Activated T-helper 2 cell treated with anti-CD3 and anti-CD28 coated beads, Interferon-gamma antibody, Interleukin-2, Interleukin-4, amounts not matched to agents 10 μg/mL and 5 μg/mL and 100 μg/mL, durations not matched to agents 14 hours and 24 hours and 36 hours (primary cell): ENCODE measurements at regions not wholly inside any gene's neighbourhood (a gene's known extent, or its start where the extent isn't known, plus 50 kb on each side); places are given as distances from the start of the nearest gene placed in this dataset.

Experiments
- DNase-seq: peaks from one replicate; pipeline ENCODE4 v3.0.0; 2021; ENCODE audit warnings: low spot score
- H3K27ac Mint-ChIP-seq: one replicate; pipeline ENCODE4 v1.8.0; 2021; ENCODE audit warnings: mixed read lengths
- H3K27me3 Mint-ChIP-seq: one replicate; pipeline ENCODE4 v1.8.0; 2021; ENCODE audit warnings: low read depth, mixed read lengths
- H3K36me3 Mint-ChIP-seq: one replicate; pipeline ENCODE4 v1.8.0; 2021; ENCODE audit warnings: low read depth, mixed read lengths
- H3K4me1 Mint-ChIP-seq: one replicate; pipeline ENCODE4 v1.8.0; 2021; ENCODE audit warnings: low read depth, mixed read lengths
- H3K4me3 Mint-ChIP-seq: one replicate; pipeline ENCODE4 v1.8.0; 2021; ENCODE audit warnings: low read depth, mild to moderate bottlenecking, moderate library complexity, mixed read lengths
- H3K9me3 Mint-ChIP-seq: one replicate; pipeline ENCODE4 v1.8.0; 2021; ENCODE audit warnings: mixed read lengths
- intact Hi-C: fragments of 100-400 bp; cut with micrococcal nuclease; formaldehyde crosslinking; loops from one replicate; pipeline ENCODE4 v1.15.1; 2023

DNA sequence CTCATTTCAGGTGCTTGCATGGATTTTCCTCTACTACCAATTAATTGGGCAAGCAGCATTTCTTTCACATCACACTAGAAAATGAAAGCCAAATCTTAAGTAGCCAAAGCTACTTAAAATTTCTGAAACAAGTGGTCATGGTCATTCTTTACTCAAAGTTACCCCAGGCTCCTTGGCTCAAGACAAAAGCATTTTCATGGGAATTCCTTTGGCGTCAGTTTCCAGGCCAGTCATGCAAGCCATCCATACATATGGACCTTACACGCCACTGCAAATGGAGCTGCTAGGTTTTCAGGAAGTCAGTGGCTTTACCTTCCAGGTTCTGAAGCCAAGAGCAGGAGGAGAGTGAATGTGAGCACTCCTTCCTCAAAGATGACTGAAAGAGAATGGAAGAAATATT, 83.7 kb upstream of the IL12A start:
- H3K36me3 Mint-ChIP-seq = no peaks in the 10 kb centered on the region
- peaks cover 48% of the 10 kb centered on the region for H3K27me3 Mint-ChIP-seq
- no peak for DNase-seq
- no peak overlapping the region for H3K4me3 Mint-ChIP-seq
- peaks cover 2% of the 10 kb centered on the region for H3K4me1 Mint-ChIP-seq
- H3K9me3 Mint-ChIP-seq = peaks cover 3% of the 10 kb centered on the region
- intact Hi-C loops = no loop called here
- no peak overlapping the region for H3K27ac Mint-ChIP-seq

GRCh38 chr3:159907828-159908227, 80.8 kb upstream of the IL12A start:
- Mint-ChIP-seq H3K36me3 (no peaks in the 10 kb centered on the region), H3K27me3 (peaks cover 29% of the 10 kb centered on the region), H3K9me3 (peaks cover 3% of the 10 kb centered on the region), H3K27ac (no peak overlapping the region), H3K4me1 (peaks cover 12% of the 10 kb centered on the region), H3K4me3 (no peak overlapping the region)
- intact Hi-C loops = no loop called here
- no peak for DNase-seq

DNA sequence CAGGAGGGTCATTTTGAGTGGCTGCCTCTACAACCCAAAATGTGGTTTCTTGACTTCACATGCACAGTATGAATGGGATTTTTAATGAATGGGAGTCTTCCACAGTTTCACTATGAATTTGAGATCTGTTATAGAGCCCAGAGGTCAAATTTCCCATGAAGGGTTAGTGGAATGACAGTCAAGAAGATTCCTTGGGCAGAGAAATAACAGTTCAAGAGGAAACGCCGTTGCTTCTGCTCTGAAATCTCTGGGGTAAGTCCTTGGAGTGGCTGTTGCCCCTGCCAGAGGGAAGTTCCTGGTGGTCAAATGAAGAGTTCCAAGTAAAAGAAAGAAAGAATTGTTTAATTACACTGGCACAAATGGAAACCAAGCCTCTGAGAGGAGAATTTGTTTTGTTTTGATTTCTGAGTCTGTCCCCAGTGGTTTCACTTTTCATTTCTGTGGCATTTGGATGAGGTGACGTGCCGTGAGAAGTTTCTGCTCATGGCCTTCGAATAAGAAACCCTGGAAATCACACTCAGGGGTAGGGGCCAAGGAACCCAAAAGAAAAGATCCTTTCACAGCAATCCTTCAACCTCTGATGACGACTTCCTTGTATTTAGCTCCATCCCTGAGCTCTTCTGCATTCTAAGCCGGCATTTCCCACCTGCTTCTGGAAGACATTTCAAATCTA, 77.5 kb upstream of the IL12A start:
- DNase-seq = no peak
- Mint-ChIP-seq H3K4me1 (peaks cover 12% of the 10 kb centered on the region), H3K9me3 (peaks cover 3% of the 10 kb centered on the region), H3K4me3 (peak overlapping the region; percentile 2), H3K36me3 (no peaks in the 10 kb centered on the region), H3K27me3 (peaks cover 16% of the 10 kb centered on the region), H3K27ac (no peak overlapping the region)
- intact Hi-C loops = no loop called here

DNA sequence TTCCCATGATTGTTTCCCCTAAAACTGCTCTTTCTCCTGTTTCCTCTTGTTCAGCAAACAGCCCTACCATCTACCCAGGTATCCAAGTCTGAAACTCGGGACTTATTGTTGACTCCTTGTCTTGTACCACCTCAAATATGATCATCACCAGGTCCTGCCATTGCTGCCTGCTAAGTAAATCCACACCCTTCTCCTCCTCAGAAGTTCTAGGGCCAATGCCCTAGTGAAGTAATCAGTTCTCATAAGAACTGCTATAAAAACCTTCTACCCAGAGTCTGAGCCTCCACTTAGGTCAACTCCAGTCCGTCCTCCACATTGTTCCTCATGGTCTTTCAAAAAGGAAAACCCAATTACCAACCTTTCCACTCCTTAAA, 77.0 kb upstream of the IL12A start:
- no peak overlapping the region for H3K27ac Mint-ChIP-seq
- H3K4me3 Mint-ChIP-seq = peak overlapping the region; percentile 24
- H3K27me3 Mint-ChIP-seq = peaks cover 11% of the 10 kb centered on the region
- intact Hi-C loops = no loop called here
- no peaks in the 10 kb centered on the region for H3K36me3 Mint-ChIP-seq
- H3K9me3 Mint-ChIP-seq = peaks cover 3% of the 10 kb centered on the region
- peaks cover 12% of the 10 kb centered on the region for H3K4me1 Mint-ChIP-seq
- DNase-seq = no peak

DNA sequence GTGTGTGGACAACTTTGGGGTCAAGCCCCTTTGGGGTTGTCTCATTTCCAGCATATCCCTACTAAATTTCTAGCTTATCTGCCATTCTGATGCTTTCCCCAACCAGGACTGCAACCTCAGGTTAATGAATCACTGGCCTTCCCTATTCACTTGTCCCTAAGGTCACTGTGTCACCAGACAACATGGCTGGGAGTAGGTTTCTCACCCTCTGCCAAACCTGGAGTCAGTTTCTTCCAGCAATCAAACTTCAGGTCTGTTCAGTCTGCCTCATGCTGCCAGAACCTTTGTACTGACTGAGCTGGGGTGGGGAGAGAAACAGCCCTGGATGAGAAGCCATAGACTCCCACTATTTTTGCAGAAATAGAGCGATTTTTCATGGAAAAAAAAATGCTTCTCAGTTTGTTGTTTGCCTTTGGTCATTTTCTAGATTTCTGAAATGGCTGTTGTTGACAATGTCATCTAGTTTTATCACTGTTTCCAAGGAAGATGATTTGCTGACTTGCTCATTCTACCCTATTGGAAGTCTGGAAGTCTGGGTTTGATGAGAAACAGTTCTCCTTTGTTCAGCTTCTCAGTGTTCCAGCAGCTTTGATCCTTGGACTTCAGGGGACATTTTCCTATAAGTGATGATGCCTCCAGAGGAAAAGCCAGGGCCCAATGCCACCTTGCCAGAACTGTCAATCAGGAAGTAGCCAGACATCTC, 74.8 kb upstream of the IL12A start:
- Mint-ChIP-seq H3K27me3 (peaks cover 13% of the 10 kb centered on the region), H3K27ac (no peak overlapping the region), H3K9me3 (no peaks in the 10 kb centered on the region), H3K4me1 (peaks cover 12% of the 10 kb centered on the region), H3K36me3 (no peaks in the 10 kb centered on the region), H3K4me3 (no peak overlapping the region)
- intact Hi-C loops = no loop called here
- DNase-seq = no peak

DNA sequence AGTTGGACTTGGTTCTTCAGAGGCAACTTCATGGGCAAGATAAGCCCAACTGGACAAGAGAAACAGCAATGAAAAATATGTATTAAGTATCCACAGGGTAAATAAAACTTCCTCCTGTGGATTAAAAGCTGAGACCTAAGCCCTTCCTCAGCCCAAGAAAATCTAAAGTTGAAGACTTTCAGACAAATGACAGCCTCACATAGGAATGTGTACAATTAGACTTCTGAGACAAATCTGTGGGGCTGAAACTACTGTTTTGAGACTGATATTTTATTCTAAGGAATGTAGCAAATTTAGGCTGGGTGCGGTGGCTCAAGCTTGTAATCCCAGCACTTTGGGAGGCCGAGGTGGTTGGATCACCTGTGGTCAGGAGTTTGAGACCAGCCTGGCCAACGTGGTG, 74.2 kb upstream of the IL12A start:
- no peaks in the 10 kb centered on the region for H3K9me3 Mint-ChIP-seq
- H3K36me3 Mint-ChIP-seq = no peaks in the 10 kb centered on the region
- no peak overlapping the region for H3K4me3 Mint-ChIP-seq
- no peak overlapping the region for H3K27ac Mint-ChIP-seq
- peaks cover 12% of the 10 kb centered on the region for H3K4me1 Mint-ChIP-seq
- intact Hi-C loops = no loop called here
- H3K27me3 Mint-ChIP-seq = peaks cover 16% of the 10 kb centered on the region
- no peak for DNase-seq

DNA sequence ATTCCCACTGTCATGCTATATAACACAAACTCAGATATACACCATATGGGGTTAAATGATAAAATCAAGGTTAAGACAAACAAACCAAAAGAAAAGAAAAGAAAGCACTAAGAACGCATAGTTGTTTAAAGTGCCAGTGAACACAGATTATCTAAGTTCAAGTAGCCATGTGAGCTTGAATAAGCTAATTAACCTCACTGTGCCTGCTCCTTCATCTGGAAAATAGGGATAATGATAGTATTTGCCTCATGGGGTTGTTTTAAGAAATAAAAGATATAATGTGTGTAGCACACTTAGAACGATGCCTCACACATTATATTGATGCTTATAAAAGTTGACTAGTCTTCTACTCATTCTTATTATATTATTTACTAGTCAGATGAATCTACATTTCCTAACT, 72.6 kb upstream of the IL12A start:
- DNase-seq = no peak
- no peak overlapping the region for H3K4me3 Mint-ChIP-seq
- peaks cover 22% of the 10 kb centered on the region for H3K27me3 Mint-ChIP-seq
- intact Hi-C loops = no loop called here
- no peak overlapping the region for H3K27ac Mint-ChIP-seq
- H3K4me1 Mint-ChIP-seq = peaks cover 16% of the 10 kb centered on the region
- H3K9me3 Mint-ChIP-seq = no peaks in the 10 kb centered on the region
- no peaks in the 10 kb centered on the region for H3K36me3 Mint-ChIP-seq

GRCh38 chr3:159917141-159917540, 71.5 kb upstream of the IL12A start:
- Mint-ChIP-seq H3K36me3 (no peaks in the 10 kb centered on the region), H3K4me1 (peaks cover 7% of the 10 kb centered on the region), H3K27ac (no peak overlapping the region), H3K9me3 (no peaks in the 10 kb centered on the region), H3K27me3 (peaks cover 26% of the 10 kb centered on the region), H3K4me3 (no peak overlapping the region)
- DNase-seq = no peak
- intact Hi-C loops = no loop called here

DNA sequence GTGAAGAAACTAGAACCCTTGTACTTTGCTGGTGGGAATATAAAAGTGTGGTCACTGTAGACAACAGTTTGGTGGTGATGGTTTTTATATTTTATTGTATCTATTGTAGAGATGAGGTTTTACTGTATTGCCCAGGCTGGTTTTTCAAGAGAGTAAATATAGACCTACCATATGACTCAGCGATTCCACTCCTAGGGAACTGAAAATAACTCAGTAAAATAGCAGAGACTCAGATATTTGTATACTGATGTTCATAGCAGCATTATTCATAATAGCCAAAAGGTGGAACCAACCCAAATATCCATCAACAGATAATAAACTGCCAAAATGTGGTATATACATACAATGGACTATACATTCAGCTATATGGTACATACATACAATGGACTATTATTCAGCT, 68.8 kb upstream of the IL12A start:
- no peak overlapping the region for H3K4me3 Mint-ChIP-seq
- no peaks in the 10 kb centered on the region for H3K9me3 Mint-ChIP-seq
- H3K27ac Mint-ChIP-seq = no peak overlapping the region
- H3K27me3 Mint-ChIP-seq = peaks cover 29% of the 10 kb centered on the region
- no peak for DNase-seq
- H3K36me3 Mint-ChIP-seq = no peaks in the 10 kb centered on the region
- H3K4me1 Mint-ChIP-seq = peaks cover 7% of the 10 kb centered on the region
- intact Hi-C loops = no loop called here

DNA sequence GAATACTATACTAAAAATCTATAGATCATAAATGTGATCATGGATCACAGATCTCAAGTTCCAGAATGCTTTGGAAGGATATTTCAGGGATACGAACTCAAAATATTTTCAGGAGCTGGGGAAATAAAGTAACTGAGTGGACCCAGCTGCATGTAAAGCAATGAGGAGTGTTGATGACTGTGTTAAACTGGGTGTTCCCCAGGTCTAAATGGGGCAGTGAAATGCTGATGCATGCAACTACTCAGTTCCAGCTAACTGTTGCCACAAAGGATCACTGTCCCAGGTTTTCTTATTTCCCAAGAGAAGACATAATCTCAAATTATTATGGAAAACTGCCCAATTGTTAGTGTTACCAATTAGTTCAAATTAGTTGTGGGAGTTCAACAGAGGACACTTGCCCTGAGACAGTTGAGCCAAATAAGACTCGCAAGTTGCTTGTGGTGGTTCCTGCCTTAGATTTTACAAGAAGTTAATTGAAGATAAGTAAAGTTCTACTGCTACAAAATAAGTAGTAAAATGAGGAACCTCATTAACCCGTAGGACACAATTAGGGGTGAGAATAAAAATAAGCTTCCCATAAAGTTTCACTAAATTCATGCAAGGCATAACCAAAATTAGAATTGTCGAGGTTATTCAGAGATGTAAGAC, 66.3 kb upstream of the IL12A start:
- H3K4me3 Mint-ChIP-seq = no peak overlapping the region
- intact Hi-C loops = no loop called here
- H3K4me1 Mint-ChIP-seq = peaks cover 7% of the 10 kb centered on the region
- H3K9me3 Mint-ChIP-seq = no peaks in the 10 kb centered on the region
- no peak for DNase-seq
- H3K27me3 Mint-ChIP-seq = peaks cover 21% of the 10 kb centered on the region
- H3K27ac Mint-ChIP-seq = no peak overlapping the region
- no peaks in the 10 kb centered on the region for H3K36me3 Mint-ChIP-seq

GRCh38 chr3:159922861-159923312, 65.7 kb upstream of the IL12A start:
- Mint-ChIP-seq H3K4me1 (peaks cover 7% of the 10 kb centered on the region), H3K27ac (no peak overlapping the region), H3K36me3 (no peaks in the 10 kb centered on the region)

GRCh38 chr3:159923336-159923735, 65.3 kb upstream of the IL12A start:
- H3K4me1 Mint-ChIP-seq = peaks cover 7% of the 10 kb centered on the region
- no peaks in the 10 kb centered on the region for H3K36me3 Mint-ChIP-seq
- no peaks in the 10 kb centered on the region for H3K9me3 Mint-ChIP-seq
- H3K27me3 Mint-ChIP-seq = peaks cover 16% of the 10 kb centered on the region
- H3K27ac Mint-ChIP-seq = no peak overlapping the region
- DNase-seq = no peak
- H3K4me3 Mint-ChIP-seq = no peak overlapping the region
- intact Hi-C loops = no loop called here

More at GRCh38 chr3:159922861-159923312, 65.7 kb upstream of the IL12A start:
- intact Hi-C loops = no loop called here
- Mint-ChIP-seq H3K4me3 (no peak overlapping the region), H3K27me3 (peaks cover 16% of the 10 kb centered on the region), H3K9me3 (no peaks in the 10 kb centered on the region)
- no peak for DNase-seq

DNA sequence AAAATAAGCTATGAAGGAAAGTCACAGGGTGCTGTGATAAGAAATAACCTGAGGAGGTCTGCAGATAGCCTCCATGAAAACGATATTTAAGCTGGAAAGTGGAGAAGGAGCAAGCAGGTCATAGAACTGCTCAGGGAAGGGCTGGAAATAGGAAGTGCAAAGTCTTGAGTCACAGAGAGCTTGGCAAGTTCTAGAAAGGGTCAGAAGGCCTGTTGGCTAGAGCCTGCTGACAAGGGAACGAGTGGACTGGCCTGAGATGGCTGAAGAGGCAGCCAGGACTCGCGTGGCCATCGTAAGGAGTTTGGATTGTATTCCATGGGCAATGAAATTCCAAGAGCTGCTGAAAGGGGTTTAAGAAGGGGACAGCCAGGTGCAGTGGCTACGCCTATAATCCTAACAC, 64.7 kb upstream of the IL12A start:
- H3K4me1 Mint-ChIP-seq = peaks cover 7% of the 10 kb centered on the region
- intact Hi-C loops = no loop called here
- peaks cover 16% of the 10 kb centered on the region for H3K27me3 Mint-ChIP-seq
- no peaks in the 10 kb centered on the region for H3K9me3 Mint-ChIP-seq
- no peak for DNase-seq
- no peak overlapping the region for H3K4me3 Mint-ChIP-seq
- no peak overlapping the region for H3K27ac Mint-ChIP-seq
- no peaks in the 10 kb centered on the region for H3K36me3 Mint-ChIP-seq
